H1 (cell line): ENCODE measurements at regions not wholly inside any gene's neighbourhood (a gene's known extent, or its start where the extent isn't known, plus 50 kb on each side); places are given as distances from the start of the nearest gene placed in this dataset.

ENCODE experiments used
- CTCF ChIA-PET: fragments of 300-600 bp; sonication (Branson Sonifier 250); formaldehyde crosslinking; loops from one replicate; lab custom pipeline; 2021; ENCODE audit not compliant: partially characterized antibody; lab: Charles Lee
- POLR2A ChIA-PET: fragments of 300-600 bp; sonication (Branson Sonifier 250); formaldehyde crosslinking; loops from one replicate; lab custom pipeline; 2021; ENCODE audit warnings: inconsistent platforms; ENCODE audit not compliant: partially characterized antibody; lab: Charles Lee
- DNase-seq, 2 experiments: peaks; one replicate each; pipeline versions ENCODE4 v3.0.0 to v3.0.0-alpha.2; 2010 to 2022; ENCODE audit warnings: low spot score in 2 of 2, low read depth in 1 of 2, mixed read lengths in 1 of 2
- FAIRE-seq: peaks from 2 replicates; lab custom pipeline; 2011; peaks lifted over from hg19 to GRCh38; lab: Jason Lieb, UNC
- H2AFZ ChIP-seq: 2 replicates; pipeline ENCODE4 v1.8.1; 2012; ENCODE audit warnings: low read length, inconsistent platforms
- H2AK5ac ChIP-seq: 2 replicates; pipeline ENCODE4 v1.6.1; 2013; ENCODE audit warnings: low read depth, low read length
- H2BK120ac ChIP-seq: replicated peaks from 2 replicates; pipeline ENCODE3; 2013; ENCODE audit warnings: low read depth, low read length, inconsistent platforms
- H2BK12ac ChIP-seq: 2 replicates; pipeline ENCODE4 v1.6.1; 2013; ENCODE audit warnings: low read depth, low read length
- H2BK15ac ChIP-seq: 2 replicates; pipeline ENCODE4 v1.6.1; 2013; ENCODE audit warnings: low read length
- H2BK20ac ChIP-seq: 2 replicates; pipeline ENCODE4 v1.6.1; 2013; ENCODE audit warnings: low read length
- H2BK5ac ChIP-seq: 2 replicates; pipeline ENCODE4 v1.6.1; 2013; ENCODE audit warnings: low read depth, low read length
- H3K14ac ChIP-seq: 2 replicates; pipeline ENCODE4 v1.6.1; 2013; ENCODE audit warnings: inconsistent platforms; ENCODE audit not compliant: insufficient read length
- H3K18ac ChIP-seq: 2 replicates; pipeline ENCODE4 v1.6.1; 2013; ENCODE audit warnings: low read length; ENCODE audit errors: extremely low read depth
- H3K23ac ChIP-seq: 2 replicates; pipeline ENCODE4 v1.6.1; 2013; ENCODE audit warnings: inconsistent platforms; ENCODE audit not compliant: insufficient read length
- H3K23me2 ChIP-seq: 2 replicates; pipeline ENCODE4 v1.6.1; 2013; ENCODE audit warnings: low read depth, low read length
- H3K27ac ChIP-seq: 2 replicates; pipeline ENCODE4 v1.6.1; 2011; ENCODE audit warnings: low read depth, low read length, inconsistent platforms
- H3K27me3 ChIP-seq, 4 experiments: replicated peaks in 1 of 4; 1 replicate in 1 of 4; 2 replicates in 3 of 4; pipeline versions ENCODE4 v1.6.1 to v1.8.1; 2011 to 2013; ENCODE audit warnings: low read length in 3 of 4, mild to moderate bottlenecking in 3 of 4, inconsistent platforms in 2 of 4, mixed read lengths in 2 of 4, moderate library complexity in 1 of 4; ENCODE audit not compliant: control insufficient read depth in 3 of 4, insufficient read depth in 3 of 4; ENCODE audit errors: extremely low read depth in 1 of 4
- H3K36me3 ChIP-seq, 4 experiments: 2 replicates each; pipeline versions ENCODE4 v1.6.1 to v1.8.1; 2011 to 2013; ENCODE audit warnings: mild to moderate bottlenecking in 4 of 4, low read length in 3 of 4, moderate library complexity in 2 of 4, control low read depth in 1 of 4, inconsistent platforms in 1 of 4; ENCODE audit not compliant: insufficient read depth in 4 of 4, control insufficient read depth in 2 of 4
- H3K4ac ChIP-seq: replicated peaks from 2 replicates; pipeline ENCODE3; 2013; ENCODE audit warnings: low read length, low read depth, mixed read lengths, inconsistent platforms; ENCODE audit not compliant: insufficient read length
- H3K4me1 ChIP-seq, 4 experiments: replicated peaks in 1 of 4; 1 replicate in 1 of 4; 2 replicates in 3 of 4; pipeline versions ENCODE4 v1.6.1 to v1.8.1; 2011 to 2013; ENCODE audit warnings: low read length in 3 of 4, inconsistent platforms in 2 of 4, mixed read lengths in 1 of 4; ENCODE audit not compliant: insufficient read depth in 4 of 4, control insufficient read depth in 3 of 4
- H3K4me2 ChIP-seq, 2 experiments: 2 replicates each; pipeline versions ENCODE4 v1.6.1 to v1.8.1; 2011 to 2013; ENCODE audit warnings: low read depth in 2 of 2, low read length in 2 of 2, control low read depth in 1 of 2, inconsistent platforms in 1 of 2, mild to moderate bottlenecking in 1 of 2; ENCODE audit not compliant: insufficient read depth in 1 of 2
- H3K4me3 ChIP-seq, 4 experiments: fragments of 200-600, 300-600 bp in 1 of 4; sonication (generic), shearing (Covaris generic), sonication (Bioruptor Twin) in 1 of 4; 2 replicates each; pipeline versions ENCODE4 v1.5.1 to v1.8.1; 2011 to 2016; ENCODE audit warnings: low read length in 4 of 4, low read depth in 3 of 4, control low read depth in 2 of 4, inconsistent platforms in 2 of 4, mild to moderate bottlenecking in 2 of 4, mixed read lengths in 1 of 4, moderate library complexity in 1 of 4; ENCODE audit not compliant: insufficient read depth in 2 of 4; ENCODE audit errors: extremely low read depth in 1 of 4
- H3K56ac ChIP-seq: replicated peaks from 2 replicates; pipeline ENCODE3; 2013; ENCODE audit warnings: low read depth, mild to moderate bottlenecking, mixed read lengths, low read length, inconsistent platforms; ENCODE audit not compliant: insufficient read length
- H3K79me1 ChIP-seq: 2 replicates; pipeline ENCODE4 v1.6.1; 2013; ENCODE audit warnings: low read depth, low read length, control low read depth
- H3K79me2 ChIP-seq, 2 experiments: 2 replicates each; pipeline versions ENCODE4 v1.6.1 to v1.8.1; 2012 to 2013; ENCODE audit warnings: low read length in 2 of 2, mild to moderate bottlenecking in 2 of 2, inconsistent platforms in 1 of 2; ENCODE audit not compliant: insufficient read depth in 2 of 2, control insufficient read depth in 1 of 2
- H3K9ac ChIP-seq, 4 experiments: replicated peaks in 1 of 4; 1 replicate in 1 of 4; 2 replicates in 3 of 4; pipeline versions ENCODE4 v1.6.1 to v1.8.1; 2011 to 2013; ENCODE audit warnings: low read depth in 3 of 4, low read length in 3 of 4, control low read depth in 2 of 4, mild to moderate bottlenecking in 2 of 4, moderate library complexity in 2 of 4, inconsistent platforms in 1 of 4; ENCODE audit errors: extremely low read depth in 1 of 4
- H3K9me3 ChIP-seq, 2 experiments: 2 replicates each; pipeline versions ENCODE4 v1.6.1 to v1.8.1; 2012 to 2013; ENCODE audit warnings: mild to moderate bottlenecking in 2 of 2, moderate library complexity in 2 of 2, control low read depth in 1 of 2, inconsistent platforms in 1 of 2, low read depth in 1 of 2, low read length in 1 of 2, mixed read lengths in 1 of 2; ENCODE audit not compliant: insufficient read depth in 2 of 2
- H4K20me1 ChIP-seq, 2 experiments: replicated peaks in 1 of 2; 2 replicates each; pipeline versions ENCODE3 to v1.8.1; 2011 to 2013; ENCODE audit warnings: inconsistent platforms in 2 of 2, low read length in 2 of 2, mild to moderate bottlenecking in 1 of 2; ENCODE audit not compliant: insufficient read depth in 2 of 2, control insufficient read depth in 1 of 2
- H4K5ac ChIP-seq: 2 replicates; pipeline ENCODE4 v1.6.1; 2013; ENCODE audit warnings: low read length, low read depth, mixed read lengths, inconsistent platforms; ENCODE audit not compliant: insufficient read length
- H4K8ac ChIP-seq: 2 replicates; pipeline ENCODE4 v1.8.0; 2013; ENCODE audit warnings: mild to moderate bottlenecking, moderate library complexity, low read length, inconsistent platforms; ENCODE audit not compliant: insufficient read depth; ENCODE audit errors: extremely low read depth
- H4K91ac ChIP-seq: replicated peaks from 2 replicates; pipeline ENCODE3; 2013; ENCODE audit warnings: low read length, mixed read lengths, inconsistent platforms; ENCODE audit not compliant: insufficient read length
- CBX8 ChIP-seq: fragments of 300-800, 300-1000 bp; sonication (generic); IDR thresholded peaks from 2 replicates; pipeline ENCODE4 v1.7.1; 2016; ENCODE audit warnings: low read depth, low read length, borderline replicate concordance
- TCF12 ChIP-seq: IDR thresholded peaks from 2 replicates; pipeline ENCODE4 v1.6.1; 2011; ENCODE audit warnings: low read depth, mild to moderate bottlenecking, low read length
- WGBS, 2 experiments: shearing (Covaris generic) in 1 of 2; methylation state at CpG; one replicate each; pipeline versions ENCODE4 v1.1.6 to v1.1.7; 2013 to 2015; ENCODE audit warnings: low lambda C conversion rate in 2 of 2, mixed read lengths in 2 of 2, inconsistent platforms in 1 of 2, low coverage in 1 of 2, missing lambda C conversion rate in 1 of 2; ENCODE audit not compliant: insufficient replicate concordance in 2 of 2, insufficient coverage in 1 of 2, insufficient read length in 1 of 2; ENCODE audit errors: extremely low coverage in 1 of 2, missing lambda C conversion rate in 1 of 2; 5-methylcytosine and 5-hydroxymethylcytosine counted together

DNA sequence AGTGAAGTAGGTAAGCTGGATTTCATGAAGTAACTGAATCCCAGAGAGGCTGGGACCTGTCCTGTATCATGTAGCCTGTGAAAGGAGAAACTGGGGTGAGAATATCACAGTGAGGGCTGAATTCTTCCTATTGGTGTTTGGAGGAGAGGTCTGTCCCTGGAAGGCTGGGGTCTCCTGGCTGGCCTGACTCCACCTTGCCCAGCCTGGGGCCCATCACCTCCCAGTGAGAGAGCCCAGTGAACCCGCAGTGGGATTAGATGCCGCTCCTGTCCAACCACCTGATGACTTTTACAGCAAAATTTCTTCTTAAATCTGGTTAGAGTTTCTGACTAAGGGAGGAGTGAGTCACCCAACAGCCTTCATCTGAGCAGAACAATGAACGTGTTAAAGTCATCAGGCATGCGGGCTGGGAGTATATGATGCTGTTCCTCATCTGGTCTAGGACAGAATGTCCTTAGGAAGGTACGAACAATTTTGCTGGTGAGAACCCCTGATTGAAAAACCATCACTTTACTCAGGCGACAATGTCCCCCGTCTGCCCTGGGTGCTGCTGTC is 152.9 kb downstream of the LPIN1 start:
- Histone ChIP-seq H3K27me3 (no peaks in the 10 kb centered on the region), H3K4me3 (no peak overlapping the region), H3K9me3 (no peaks in the 10 kb centered on the region), H3K79me2 (no peaks in the 10 kb centered on the region), H3K23me2 (no peaks in the 10 kb centered on the region; the same call in 1 of the 2 replicates), H2BK15ac (no peak overlapping the region), H2AK5ac (no peak overlapping the region), H3K36me3 (no peaks in the 10 kb centered on the region), H2BK12ac (no peak overlapping the region), H2AFZ (no peak overlapping the region), H4K5ac (no peak overlapping the region), H2BK20ac (no peak overlapping the region), H3K4me1 (peaks cover 0 to 4% (median 0%) of the 10 kb centered on the region in 4 experiments; a peak in 3 of 7 replicates), H3K79me1 (no peaks in the 10 kb centered on the region), H2BK5ac (no peak overlapping the region), H4K20me1 (no peaks in the 10 kb centered on the region), H3K4me2 (no peak overlapping the region), H3K23ac (no peak overlapping the region), H3K4ac (no peak overlapping the region), H2BK120ac (no peak overlapping the region), H3K14ac (no peak overlapping the region), H3K56ac (no peak overlapping the region), H3K18ac (no peak overlapping the region), H3K27ac (no peak overlapping the region), H4K91ac (no peak overlapping the region), H4K8ac (no peak overlapping the region), H3K9ac (no peak overlapping the region)
- FAIRE-seq = no peak
- 85% methylated on average over 7 of the region's 7 CpGs; no CpG with 5 or more reads in 1 of the 2 experiments for WGBS, 2 experiments
- CTCF ChIA-PET = interaction anchor here (0.9 kb wide), 1 partner anchor 1108 kb away, joined by 3 read pairs; no protein-coding TSS in a partner anchor
- no peak for DNase-seq
- POLR2A ChIA-PET = no interaction called here
- TF ChIP-seq CBX8 = no peak
- no peak for TF ChIP-seq TCF12
